Myocyte (in vitro differentiated cells): ENCODE measurements at regions not wholly inside any gene's neighbourhood (a gene's known extent, or its start where the extent isn't known, plus 50 kb on each side); places are given as distances from the start of the nearest gene placed in this dataset.

ENCODE experiments used
- DNase-seq: peaks from one replicate; pipeline ENCODE4 v3.0.0-alpha.2; 2012; ENCODE audit warnings: low read depth

- DNase-seq = no peak
These were observed 1064.3 kb downstream of the DIAPH3 start for GRCh38 chr13:59099182-59099974.

DNA sequence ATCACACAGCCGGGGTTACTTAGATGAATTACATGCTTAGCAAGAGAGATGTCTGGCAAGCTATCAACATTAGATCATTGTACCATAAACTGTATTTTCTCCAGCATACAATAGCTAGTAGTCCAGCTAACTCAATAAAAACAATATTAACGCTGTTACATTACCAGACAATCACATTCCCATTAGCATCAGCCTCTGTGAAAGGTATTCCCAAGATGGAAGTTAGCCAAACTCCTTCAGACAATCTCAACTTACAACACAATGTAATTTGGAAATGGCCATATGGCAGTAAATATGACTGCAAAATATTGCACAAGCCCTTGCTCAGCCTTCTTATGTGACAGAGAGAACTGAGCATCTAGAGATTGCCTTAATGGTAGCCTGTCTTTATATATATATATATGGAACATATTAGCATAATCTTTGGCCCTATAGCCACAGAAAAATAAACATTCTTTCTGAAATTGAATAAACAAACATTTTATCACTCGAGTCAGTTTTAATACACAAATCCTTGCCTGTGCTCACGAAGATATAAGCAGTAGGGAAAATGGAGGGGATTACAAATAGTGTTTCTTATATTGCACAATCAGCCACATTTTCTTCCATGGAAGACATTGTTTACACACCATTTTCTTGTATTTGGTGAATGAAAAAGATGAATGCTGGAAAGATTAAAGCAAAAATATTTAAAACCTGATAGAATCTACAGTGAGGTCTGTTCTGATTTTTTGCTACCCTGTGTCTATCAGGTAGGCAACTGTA, 1060.5 kb downstream of the DIAPH3 start:
- DNase-seq = peak; percentile 4

GRCh38 chr13:59111751-59112171, 1052.0 kb downstream of the DIAPH3 start:
- peak; percentile 7 for DNase-seq

- peak; percentile 84 for DNase-seq
These were observed 1051.5 kb downstream of the DIAPH3 start for GRCh38 chr13:59112221-59112718.

GRCh38 chr13:59119475-59119874, 1044.3 kb downstream of the DIAPH3 start:
- no peak for DNase-seq

DNA sequence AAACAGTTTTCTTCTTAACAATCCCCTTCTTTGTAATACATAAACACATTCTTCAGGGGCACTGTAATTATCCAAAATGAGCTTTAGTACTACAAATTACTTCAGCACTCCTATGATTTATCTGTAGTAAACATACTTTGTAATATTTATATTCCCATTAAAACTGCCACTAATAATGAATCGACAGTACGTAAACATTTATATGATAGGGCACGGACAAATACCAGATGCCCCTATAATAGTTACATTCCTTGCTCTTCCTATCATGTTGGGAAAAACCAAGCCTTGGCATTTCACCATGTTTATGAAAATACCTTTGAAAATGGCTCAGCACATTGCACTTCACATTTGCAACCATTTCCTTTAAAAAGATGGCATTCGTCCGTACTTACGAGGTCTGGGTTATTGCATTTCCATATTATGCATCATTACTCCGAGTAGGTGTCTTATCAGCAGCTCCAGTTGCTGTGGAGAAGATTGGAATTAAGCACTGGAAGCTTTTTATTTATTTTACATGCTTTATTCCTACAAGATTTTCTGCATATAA, 1043.4 kb downstream of the DIAPH3 start:
- DNase-seq = no peak

DNA sequence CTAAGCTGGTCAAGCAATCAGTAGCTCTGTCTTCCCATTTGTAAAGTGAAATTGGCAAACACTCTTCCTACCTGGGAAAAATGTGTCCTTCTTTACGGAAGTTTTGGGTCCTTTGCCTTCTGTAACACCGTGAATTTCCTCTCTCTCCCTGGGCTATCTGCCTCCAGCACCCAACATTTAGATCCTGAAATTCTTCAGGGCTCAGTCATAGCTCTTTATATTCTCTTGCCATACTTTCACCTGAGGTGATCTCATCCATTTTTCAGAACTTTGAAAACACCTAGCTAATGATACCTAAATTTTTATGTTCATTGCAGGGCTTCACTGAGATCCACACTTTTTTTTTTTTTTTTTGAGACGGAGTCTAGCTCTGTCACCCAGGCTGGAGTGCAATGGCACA, 1042.2 kb downstream of the DIAPH3 start:
- DNase-seq = no peak

GRCh38 chr13:59126474-59126873, 1037.3 kb downstream of the DIAPH3 start:
- no peak for DNase-seq

DNA sequence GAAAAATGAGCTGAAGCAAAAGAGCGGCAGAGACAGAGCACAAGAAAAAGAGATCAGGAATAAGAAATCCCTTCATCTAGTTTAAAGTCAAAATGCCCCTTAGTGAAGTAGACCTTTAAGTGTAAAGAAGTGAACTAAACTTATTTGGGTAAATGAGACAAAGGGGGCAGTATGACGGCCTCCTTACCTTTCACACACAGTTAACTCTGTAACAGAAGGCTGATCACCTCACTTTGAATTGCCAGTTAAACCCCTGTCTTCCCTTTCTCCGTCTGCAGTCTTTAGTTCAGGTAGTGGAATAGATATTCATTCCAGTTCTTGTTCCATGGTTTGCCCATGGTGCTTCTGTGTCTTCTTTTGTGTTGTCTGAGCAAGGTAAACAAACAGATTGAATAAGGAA, 1029.8 kb downstream of the DIAPH3 start:
- no peak for DNase-seq

DNA sequence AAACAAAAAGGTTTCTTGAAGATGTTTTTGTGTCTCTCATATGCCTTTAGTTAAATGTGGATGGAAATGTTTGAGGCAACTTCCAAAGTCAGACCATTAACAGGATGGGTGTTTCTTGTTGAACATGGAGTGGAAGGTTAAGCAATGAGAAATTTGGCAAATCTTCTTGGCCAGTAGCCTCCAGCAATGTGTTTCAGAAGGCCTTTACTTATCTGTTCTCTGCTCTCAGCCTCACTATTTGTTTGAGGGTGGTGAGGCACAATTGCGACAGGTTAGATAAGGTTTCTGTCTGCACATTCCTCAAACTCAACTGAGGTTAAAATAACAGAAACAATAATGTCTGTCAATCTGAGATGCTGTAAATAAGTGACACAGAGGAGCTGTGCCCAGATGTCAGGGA, 1019.0 kb downstream of the DIAPH3 start:
- DNase-seq = no peak

- DNase-seq = no peak
These were observed 1018.3 kb downstream of the DIAPH3 start for GRCh38 chr13:59145381-59145780.

DNA sequence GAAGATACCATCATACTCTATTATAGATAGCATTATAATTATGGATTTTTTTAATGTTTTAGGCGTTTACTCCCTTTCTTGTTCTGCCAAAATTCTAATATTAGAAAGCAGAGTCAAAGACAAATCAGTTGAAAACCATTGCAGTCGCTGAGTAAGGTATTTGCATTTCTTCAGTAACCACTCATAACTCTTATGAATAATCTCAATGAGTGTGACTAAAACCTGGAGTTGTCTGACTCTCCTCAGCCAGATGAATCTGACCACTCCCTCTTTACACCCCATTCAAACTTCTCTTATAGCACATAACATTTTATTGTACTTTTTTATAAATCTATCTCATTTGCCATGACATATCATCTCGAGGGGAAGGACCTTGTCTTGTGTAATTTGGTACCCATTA, 1006.5 kb downstream of the DIAPH3 start:
- no peak for DNase-seq

DNA sequence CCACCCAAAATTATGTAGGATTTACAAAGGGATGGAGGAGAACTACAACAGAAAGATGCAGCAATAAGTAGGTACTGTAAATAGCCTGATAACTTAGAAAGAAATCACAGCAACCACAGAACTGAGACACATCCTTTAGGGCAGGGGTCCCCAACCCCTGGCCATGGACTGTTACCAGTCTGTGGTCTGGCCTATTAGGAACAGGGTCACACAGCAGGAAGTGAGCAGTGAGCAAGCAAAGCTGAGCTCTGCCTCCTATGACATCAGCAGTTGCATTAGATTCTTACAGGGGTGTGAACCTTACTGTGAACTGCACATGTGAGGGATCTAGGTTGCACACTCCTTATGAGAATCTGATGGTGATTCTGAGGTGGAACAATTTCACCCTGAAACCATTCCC, 997.6 kb downstream of the DIAPH3 start:
- no peak for DNase-seq

- DNase-seq = no peak
These were observed 991.7 kb downstream of the DIAPH3 start for GRCh38 chr13:59172076-59172475.

- no peak for DNase-seq
These were observed 987.0 kb downstream of the DIAPH3 start for GRCh38 chr13:59176775-59177174.

DNA sequence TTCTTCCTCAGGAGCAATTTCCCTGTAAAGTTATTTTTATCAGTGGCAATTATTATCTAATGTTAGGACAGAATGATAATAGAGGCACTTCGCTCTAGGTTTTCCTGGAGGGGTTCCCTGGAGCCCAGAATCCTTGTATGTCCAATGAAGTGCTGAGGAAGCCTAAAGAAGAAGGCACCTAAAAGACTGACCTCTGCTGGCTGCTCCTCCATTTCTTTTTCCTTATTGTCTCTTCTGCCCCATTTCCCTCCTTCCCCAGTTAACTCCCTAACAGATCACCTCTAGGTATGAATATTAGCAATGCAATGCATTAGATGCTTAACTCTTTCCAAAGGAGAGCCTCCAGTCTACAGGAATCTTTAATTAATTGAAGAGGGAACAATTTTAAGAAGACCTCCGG, 985.4 kb downstream of the DIAPH3 start:
- DNase-seq = peak; percentile 1

GRCh38 chr13:59182241-59182640, 981.5 kb downstream of the DIAPH3 start:
- no peak for DNase-seq

- DNase-seq = no peak
These were observed 966.3 kb downstream of the DIAPH3 start for GRCh38 chr13:59197397-59197796.

DNA sequence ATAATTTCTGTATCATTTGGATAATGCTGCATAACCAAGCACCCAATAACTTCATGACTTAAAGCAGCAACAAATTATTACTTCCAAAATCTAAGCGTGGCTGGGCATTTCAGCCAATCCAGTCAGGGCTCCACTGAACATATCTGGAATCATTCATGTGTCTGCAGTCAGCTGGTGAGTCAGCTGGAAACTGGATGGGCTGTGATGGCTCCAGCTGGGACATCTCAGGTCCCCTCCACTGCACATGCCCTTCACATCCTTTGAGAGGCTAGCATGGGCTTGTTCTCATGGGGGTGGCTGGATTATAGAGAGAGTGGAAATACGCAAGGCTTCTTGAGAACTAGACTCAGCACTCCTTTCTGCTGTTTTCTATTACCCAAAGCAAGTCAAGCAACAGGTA, 961.9 kb downstream of the DIAPH3 start:
- no peak for DNase-seq

- DNase-seq = no peak
These were observed 959.9 kb downstream of the DIAPH3 start for GRCh38 chr13:59203855-59204254.

GRCh38 chr13:59205501-59205900, 958.2 kb downstream of the DIAPH3 start:
- DNase-seq = no peak
